Right cardiac atrium (tissue), 5 donors: ENCODE measurements at regions not wholly inside any gene's neighbourhood (a gene's known extent, or its start where the extent isn't known, plus 50 kb on each side); places are given as distances from the start of the nearest gene placed in this dataset.
"Not testable (repeated sequence)": the region's sequence is repeated elsewhere in the genome, so short reads cannot be mapped to it uniquely, and the experiment has no call there.

Experiments
- ATAC-seq, 2 donors: fragments of 200-7000 bp; cut with Tn5 transposase; one replicate each; pipeline versions ENCODE4 v1.8.0 to v1.9.1; 2020; ENCODE audit warnings: moderate library complexity in 2 of 2, mild to moderate bottlenecking in 1 of 2
- DNase-seq, 3 donors: peaks; one replicate each; pipeline ENCODE4 v3.0.0-alpha.2; 2020
- H3K27ac ChIP-seq: one replicate; pipeline ENCODE4 v1.5.1; 2013; ENCODE audit warnings: mild to moderate bottlenecking, low read length, control low read depth, moderate library complexity
- H3K27me3 ChIP-seq: one replicate; pipeline ENCODE4 v1.6.1; 2013; ENCODE audit not compliant: control insufficient read depth, insufficient read depth
- H3K4me1 ChIP-seq: one replicate; pipeline ENCODE4 v1.6.1; 2013; ENCODE audit warnings: low read length; ENCODE audit not compliant: control insufficient read depth, insufficient read depth
- H3K4me3 ChIP-seq: one replicate; pipeline ENCODE4 v1.5.1; 2013; ENCODE audit warnings: low read length, control low read depth
- H3K9me3 ChIP-seq: one replicate; pipeline ENCODE4 v1.6.1; 2013; ENCODE audit warnings: low read length; ENCODE audit not compliant: control insufficient read depth
- WGBS: extraction: QIAGEN DNeasy Blood & Tissue Kit; methylation state at CpG from one replicate; pipeline ENCODE4 v1.1.7; 2013; 5-methylcytosine and 5-hydroxymethylcytosine counted together
- intact Hi-C, 4 donors: fragments of 100-400 bp; cut with DNase I; formaldehyde crosslinking; loops; one replicate each; pipeline versions ENCODE4 v1.11.0 to v1.14.0; 2022 to 2023
- donor health status: healthy with polysubstance abuse.
- donor health status: DM: no; HTN: yes; CAD: no.
- donor health status: DM: no; HTN: no; CAD: no.
- donor health status: DM: no; HTN: yes; CAD: no; lungs with severe emphysema.
- donor health status: DM: yes; HTN: yes; CAD: no.

GRCh38 chr1:189987509-189987908, 490.2 kb downstream of the BRINP3 start:
- no peaks in the 10 kb centered on the region for H3K4me1 ChIP-seq
- no peak overlapping the region for H3K27ac ChIP-seq
- H3K27me3 ChIP-seq: no peaks in the 10 kb centered on the region
- intact Hi-C loops: no loop called here
- 75% methylated on average over 2 of the region's 2 CpGs for WGBS
- ATAC-seq: no peak
- H3K9me3 ChIP-seq: peaks cover 2% of the 10 kb centered on the region
- H3K4me3 ChIP-seq: no peak overlapping the region
- no peak for DNase-seq

- ATAC-seq (no peak), DNase-seq (peak in 2 of 3 donors; percentile 12 to 13)
- no peak overlapping the region for H3K27ac ChIP-seq
- H3K4me3 ChIP-seq: no peak overlapping the region
- peaks cover 2% of the 10 kb centered on the region for H3K9me3 ChIP-seq
- H3K4me1 ChIP-seq: no peaks in the 10 kb centered on the region
- H3K27me3 ChIP-seq: no peaks in the 10 kb centered on the region
- intact Hi-C loops: no loop called here
- 89% methylated on average over 12 of the region's 12 CpGs for WGBS
These were observed 484.8 kb downstream of the BRINP3 start for GRCh38 chr1:189992856-189993255.

GRCh38 chr1:190000365-190000872, 477.2 kb downstream of the BRINP3 start:
- intact Hi-C loops: no loop called here
- no peak for DNase-seq

GRCh38 chr1:190001187-190001586, 476.5 kb downstream of the BRINP3 start:
- no peaks in the 10 kb centered on the region for H3K4me1 ChIP-seq
- H3K9me3 ChIP-seq: no peaks in the 10 kb centered on the region
- DNase-seq: no peak
- H3K4me3 ChIP-seq: no peak overlapping the region
- intact Hi-C loops: no loop called here
- no peak for ATAC-seq
- no peaks in the 10 kb centered on the region for H3K27me3 ChIP-seq
- WGBS: 74% methylated on average over 2 of the region's 2 CpGs
- no peak overlapping the region for H3K27ac ChIP-seq

More at GRCh38 chr1:190000365-190000872, 477.2 kb downstream of the BRINP3 start:
- H3K27me3 ChIP-seq: no peaks in the 10 kb centered on the region
- no peaks in the 10 kb centered on the region for H3K4me1 ChIP-seq
- no peak overlapping the region for H3K27ac ChIP-seq
- 67% methylated on average over 3 of the region's 3 CpGs for WGBS
- no peak overlapping the region for H3K4me3 ChIP-seq
- no peak for ATAC-seq
- no peaks in the 10 kb centered on the region for H3K9me3 ChIP-seq

- no peaks in the 10 kb centered on the region for H3K9me3 ChIP-seq
- DNase-seq: no peak
- no peak for ATAC-seq
- no peak overlapping the region for H3K27ac ChIP-seq
- H3K27me3 ChIP-seq: no peaks in the 10 kb centered on the region
- intact Hi-C loops: no loop called here
- no peaks in the 10 kb centered on the region for H3K4me1 ChIP-seq
- H3K4me3 ChIP-seq: no peak overlapping the region
These were observed 474.3 kb downstream of the BRINP3 start for GRCh38 chr1:190003376-190003775.

GRCh38 chr1:190011585-190011984, 466.1 kb downstream of the BRINP3 start:
- Histone ChIP-seq H3K4me3 (no peak overlapping the region), H3K9me3 (no peaks in the 10 kb centered on the region), H3K27ac (no peak overlapping the region), H3K27me3 (no peaks in the 10 kb centered on the region), H3K4me1 (no peaks in the 10 kb centered on the region)
- ATAC-seq: no peak
- DNase-seq: no peak
- intact Hi-C loops: no loop called here
- 83% methylated on average over 4 of the region's 4 CpGs for WGBS

GRCh38 chr1:190019151-190019550, 458.5 kb downstream of the BRINP3 start:
- DNase-seq, H3K27me3 ChIP-seq, ATAC-seq, H3K27ac ChIP-seq, intact Hi-C loops, H3K4me3 ChIP-seq, H3K9me3 ChIP-seq, H3K4me1 ChIP-seq: not testable (repeated sequence)
- 90% methylated on average over 16 of the region's 16 CpGs for WGBS

GRCh38 chr1:190019717-190020116, 457.9 kb downstream of the BRINP3 start:
- ATAC-seq (no peak), DNase-seq (no peak)
- Histone ChIP-seq H3K27ac (no peak overlapping the region), H3K27me3 (no peaks in the 10 kb centered on the region), H3K4me1 (no peaks in the 10 kb centered on the region), H3K9me3 (no peaks in the 10 kb centered on the region), H3K4me3 (no peak overlapping the region)
- intact Hi-C loops: no loop called here
- WGBS: 86% methylated on average over 6 of the region's 6 CpGs

GRCh38 chr1:190022709-190023108, 455.0 kb downstream of the BRINP3 start:
- H3K9me3 ChIP-seq: no peaks in the 10 kb centered on the region
- 77% methylated on average over 3 of the region's 3 CpGs for WGBS
- no peak for ATAC-seq
- H3K4me3 ChIP-seq: no peak overlapping the region
- H3K27ac ChIP-seq: no peak overlapping the region
- intact Hi-C loops: no loop called here
- no peaks in the 10 kb centered on the region for H3K27me3 ChIP-seq
- no peak for DNase-seq
- H3K4me1 ChIP-seq: no peaks in the 10 kb centered on the region

GRCh38 chr1:190029441-190029840, 448.2 kb downstream of the BRINP3 start:
- ATAC-seq (no peak), DNase-seq (no peak)
- no peaks in the 10 kb centered on the region for H3K4me1 ChIP-seq
- H3K4me3 ChIP-seq: no peak overlapping the region
- intact Hi-C loops: no loop called here
- no peaks in the 10 kb centered on the region for H3K9me3 ChIP-seq
- H3K27me3 ChIP-seq: no peaks in the 10 kb centered on the region
- H3K27ac ChIP-seq: no peak overlapping the region
- 95% methylated on average over 1 of the region's 1 CpG for WGBS

- ATAC-seq: no peak
- Histone ChIP-seq H3K27ac (no peak overlapping the region), H3K4me1 (no peaks in the 10 kb centered on the region), H3K4me3 (no peak overlapping the region), H3K27me3 (no peaks in the 10 kb centered on the region), H3K9me3 (no peaks in the 10 kb centered on the region)
- WGBS: 98% methylated on average over 1 of the region's 1 CpG
- intact Hi-C loops: no loop called here
- DNase-seq: no peak
These were observed 434.0 kb downstream of the BRINP3 start for GRCh38 chr1:190043655-190044054.

GRCh38 chr1:190046231-190046630, 431.4 kb downstream of the BRINP3 start:
- ATAC-seq: no peak
- no peak overlapping the region for H3K27ac ChIP-seq
- intact Hi-C loops: no loop called here
- DNase-seq: no peak
- H3K9me3 ChIP-seq: no peaks in the 10 kb centered on the region
- H3K27me3 ChIP-seq: no peaks in the 10 kb centered on the region
- no peaks in the 10 kb centered on the region for H3K4me1 ChIP-seq
- H3K4me3 ChIP-seq: no peak overlapping the region
